GM18508 (cell line): ENCODE measurements at regions not wholly inside any gene's neighbourhood (a gene's known extent, or its start where the extent isn't known, plus 50 kb on each side); places are given as distances from the start of the nearest gene placed in this dataset.

ENCODE experiments used
- ATAC-seq: cut with Tn5 transposase; IDR thresholded peaks from one replicate; pipeline ENCODE4 v1.9.1; 2021; ENCODE audit warnings: moderate number of reproducible peaks; ENCODE audit not compliant: insufficient read depth, unreplicated experiment

GRCh38 chr14:56065621-56066290 lies 52.5 kb upstream of the PELI2 start:
- no peak for ATAC-seq
